HepG2 (cell line): ENCODE measurements at regions not wholly inside any gene's neighbourhood (a gene's known extent, or its start where the extent isn't known, plus 50 kb on each side); places are given as distances from the start of the nearest gene placed in this dataset.

Experiments
- ATAC-seq: fragments of 200-7000 bp; cut with Tn5 transposase; 3 replicates; pipeline ENCODE4 v1.9.1; 2020; ENCODE audit warnings: mild to moderate bottlenecking, moderate library complexity
- BruUV-seq: library from RNA; stranded (reverse); fragments of 400-500 nt; replicated peaks from 2 replicates; lab custom pipeline; 2021; lab: Mats Ljungman, UMichigan
- CTCF ChIA-PET: fragments of 300-600 bp; formaldehyde crosslinking; extraction: SDS; loops from one replicate; lab custom pipeline; 2021; ENCODE audit warnings: low total read pairs, inconsistent platforms, low intra/inter-chr PET ratio; lab: Yijun Ruan, JAX
- POLR2A ChIA-PET: fragments of 350-600 bp; sonication (Branson Sonifier 250); formaldehyde crosslinking; loops from one replicate; lab custom pipeline; 2020; ENCODE audit warnings: antibody characterized with exemption, inconsistent platforms; lab: Yijun Ruan, JAX
- DNase-seq: peaks from one replicate; pipeline ENCODE4 v3.0.0-alpha.2; 2015; ENCODE audit warnings: low spot score
- FAIRE-seq: peaks from 3 replicates; lab custom pipeline; 2011; peaks lifted over from hg19 to GRCh38; lab: Jason Lieb, UNC
- H2AFZ ChIP-seq: one replicate; pipeline ENCODE4 v1.6.1; 2011; ENCODE audit warnings: low read length, inconsistent platforms
- H3K27ac ChIP-seq: fragments of 300-600 bp; 3 replicates; pipeline ENCODE4 v1.8.0; 2011; ENCODE audit warnings: mixed run types, mild to moderate bottlenecking, mixed read lengths, low read length, inconsistent platforms; ENCODE audit not compliant: insufficient read depth; ENCODE audit errors: extremely low read length
- H3K27me3 ChIP-seq, 2 experiments: fragments of 200-600 bp in 1 of 2; 2 replicates in 1 of 2; 3 replicates in 1 of 2; pipeline versions ENCODE4 v1.6.0 to v1.8.0; 2011; ENCODE audit warnings: low read length in 2 of 2, mild to moderate bottlenecking in 2 of 2, moderate library complexity in 2 of 2, inconsistent platforms in 1 of 2; ENCODE audit not compliant: insufficient read depth in 2 of 2, control insufficient read depth in 1 of 2
- H3K36me3 ChIP-seq, 2 experiments: fragments of 200-600 bp in 1 of 2; replicated peaks in 1 of 2; 2 replicates in 1 of 2; 3 replicates in 1 of 2; pipeline versions ENCODE4 v1.5.1 to v1.8.0; 2011; ENCODE audit warnings: low read length in 2 of 2, inconsistent platforms in 1 of 2; ENCODE audit not compliant: insufficient read depth in 2 of 2, control insufficient read depth in 1 of 2
- H3K4me1 ChIP-seq: 2 replicates; pipeline ENCODE4 v1.5.1; 2012; ENCODE audit warnings: low read length, inconsistent platforms; ENCODE audit not compliant: insufficient read depth
- H3K4me2 ChIP-seq: 2 replicates; pipeline ENCODE4 v1.6.0; 2011; ENCODE audit warnings: low read depth, low read length, inconsistent platforms
- H3K4me3 ChIP-seq, 3 experiments: fragments of 200-600 bp in 1 of 3; sonication (generic), shearing (Covaris generic) in 1 of 3; replicated peaks in 1 of 3; 2 replicates each; pipeline ENCODE4 v1.5.1; 2011 to 2016; ENCODE audit warnings: low read length in 3 of 3, inconsistent platforms in 2 of 3, low read depth in 2 of 3, mild to moderate bottlenecking in 2 of 3, control low read depth in 1 of 3, mixed read lengths in 1 of 3; ENCODE audit not compliant: insufficient read depth in 1 of 3
- H3K79me2 ChIP-seq: one replicate; pipeline ENCODE4 v1.6.1; 2011; ENCODE audit warnings: low read length, inconsistent platforms; ENCODE audit not compliant: insufficient read depth
- H3K9ac ChIP-seq: 2 replicates; pipeline ENCODE4 v1.6.0; 2011; ENCODE audit warnings: mild to moderate bottlenecking, low read depth, low read length, inconsistent platforms; ENCODE audit not compliant: insufficient read depth
- H3K9me3 ChIP-seq: 2 replicates; pipeline ENCODE4 v1.5.1; 2012; ENCODE audit warnings: mild to moderate bottlenecking, low read length
- H4K20me1 ChIP-seq: 2 replicates; pipeline ENCODE4 v1.6.0; 2011; ENCODE audit warnings: inconsistent platforms, mild to moderate bottlenecking, low read length, moderate library complexity; ENCODE audit not compliant: insufficient read depth
- CEBPG ChIP-seq: IDR thresholded peaks from 2 replicates; pipeline ENCODE4 v1.6.1; 2016
- GFI1 ChIP-seq: sonication (generic); formaldehyde crosslinking; IDR thresholded peaks from 2 replicates; pipeline ENCODE4 v1.5.0; 2020; ENCODE audit warnings: missing genetic modification reagents, mild to moderate bottlenecking, borderline replicate concordance
- GTF3A ChIP-seq: sonication (generic); formaldehyde crosslinking; conservative IDR thresholded peaks from 2 replicates; pipeline ENCODE4 v1.4.0; 2020; ENCODE audit warnings: mild to moderate bottlenecking, missing genetic modification reagents
- HMGXB3 ChIP-seq: sonication (generic); formaldehyde crosslinking; IDR thresholded peaks from 2 replicates; pipeline ENCODE4 v1.4.0; 2020; ENCODE audit warnings: missing genetic modification reagents, borderline replicate concordance
- JDP2 ChIP-seq: sonication (generic); formaldehyde crosslinking; IDR thresholded peaks from 2 replicates; pipeline ENCODE4 v1.8.1; 2022; ENCODE audit warnings: missing genetic modification reagents, borderline replicate concordance
- KAT7 ChIP-seq: IDR thresholded peaks from 2 replicates; pipeline ENCODE4 v1.6.1; 2018; ENCODE audit warnings: borderline replicate concordance, missing compliant biosample characterization
- KMT2B ChIP-seq: IDR thresholded peaks from 2 replicates; pipeline ENCODE4 v1.6.1; 2016; ENCODE audit warnings: missing genetic modification reagents, missing compliant biosample characterization
- LRRFIP1 ChIP-seq: sonication (generic); formaldehyde crosslinking; conservative IDR thresholded peaks from 2 replicates; pipeline ENCODE4 v1.4.0; 2020; ENCODE audit warnings: missing genetic modification reagents
- MEF2D ChIP-seq: sonication (generic); formaldehyde crosslinking; IDR thresholded peaks from 2 replicates; pipeline ENCODE4 v1.5.1; 2020; ENCODE audit warnings: mild to moderate bottlenecking, missing genetic modification reagents
- NR2C2 ChIP-seq: sonication (generic); formaldehyde crosslinking; IDR thresholded peaks from 2 replicates; pipeline ENCODE4 v1.4.0; 2020; ENCODE audit warnings: missing genetic modification reagents, mild to moderate bottlenecking, moderate library complexity, borderline replicate concordance
- TRIM22 ChIP-seq: fragments of 450-650 bp; IDR thresholded peaks from 2 replicates; pipeline ENCODE4 v1.6.1; 2017
- ZGPAT ChIP-seq: IDR thresholded peaks from 2 replicates; pipeline ENCODE4 v1.6.1; 2016; ENCODE audit warnings: mild to moderate bottlenecking
- ZNF598 ChIP-seq: sonication (generic); formaldehyde crosslinking; IDR thresholded peaks from 2 replicates; pipeline ENCODE4 v1.5.1; 2020; ENCODE audit warnings: mild to moderate bottlenecking, missing genetic modification reagents, borderline replicate concordance
- ZNF782 ChIP-seq: sonication (generic); formaldehyde crosslinking; IDR thresholded peaks from 2 replicates; pipeline ENCODE4 v1.4.0; 2020; ENCODE audit warnings: missing genetic modification reagents, mild to moderate bottlenecking, borderline replicate concordance
- WGBS: methylation state at CpG from one replicate; pipeline ENCODE4 v1.1.6; 2017; ENCODE audit warnings: low lambda C conversion rate; 5-methylcytosine and 5-hydroxymethylcytosine counted together
- in situ Hi-C: cut with HindIII; loops from 2 replicates; pipeline ENCODE4 v1.10.0; 2017; ENCODE audit warnings: low pct_unique_long_range_greater_than_20kb; ENCODE audit not compliant: extremely low pct_ligation_motif_present
- intact Hi-C: fragments of 100-400 bp; cut with micrococcal nuclease; formaldehyde crosslinking; loops from one replicate; pipeline ENCODE4 v1.10.0; 2022; ENCODE audit not compliant: unreplicated experiment

GRCh38 chr20:51178153-51178552 is 155.2 kb upstream of the KCNG1 start:
- Histone ChIP-seq H4K20me1 (no peaks in the 10 kb centered on the region), H3K4me1 (no peaks in the 10 kb centered on the region), H2AFZ (no peak overlapping the region), H3K27me3 (peaks cover 0 to 7% of the 10 kb centered on the region in 2 experiments; a peak in 2 of 5 replicates), H3K9me3 (no peaks in the 10 kb centered on the region), H3K27ac (no peak overlapping the region), H3K79me2 (no peaks in the 10 kb centered on the region), H3K9ac (no peak overlapping the region), H3K4me2 (no peak overlapping the region), H3K36me3 (no peaks in the 10 kb centered on the region), H3K4me3 (no peak overlapping the region)
- 63% methylated on average over 3 of the region's 3 CpGs for WGBS
- in situ Hi-C loops: no loop called here
- POLR2A ChIA-PET: no interaction called here
- no peak for FAIRE-seq
- no peak for ATAC-seq
- CTCF ChIA-PET: no interaction called here
- DNase-seq: no peak
- intact Hi-C loops: no loop called here
- BruUV-seq: no TSS peak
- TF ChIP-seq KMT2B: no peak
- TF ChIP-seq CEBPG (CRISPR knock-in tag): no peak
- no peak for TF ChIP-seq TRIM22
- no peak for TF ChIP-seq ZNF598 (CRISPR knock-in tag)
- no peak for TF ChIP-seq ZGPAT (CRISPR knock-in tag)
- no peak for TF ChIP-seq LRRFIP1
- no peak for TF ChIP-seq NR2C2
- no peak for TF ChIP-seq HMGXB3 (CRISPR knock-in tag)
- no peak for TF ChIP-seq ZNF782 (CRISPR knock-in tag)
- TF ChIP-seq JDP2 (CRISPR knock-in tag): no peak
- TF ChIP-seq GTF3A (CRISPR knock-in tag): no peak
- no peak for TF ChIP-seq GFI1 (CRISPR knock-in tag)
- no peak for TF ChIP-seq MEF2D (CRISPR knock-in tag)
- no peak for TF ChIP-seq KAT7 (CRISPR knock-in tag)
